Right lobe of liver (tissue), 6 donors: ENCODE measurements at regions not wholly inside any gene's neighbourhood (a gene's known extent, or its start where the extent isn't known, plus 50 kb on each side); places are given as distances from the start of the nearest gene placed in this dataset.
"Not testable (repeated sequence)": the region's sequence is repeated elsewhere in the genome, so short reads cannot be mapped to it uniquely, and the experiment has no call there.

Experiments
- ATAC-seq, 4 donors: fragments of 200-7000 bp; cut with Tn5 transposase; one replicate each; pipeline ENCODE4 v1.9.1; 2020; ENCODE audit warnings: mild to moderate bottlenecking in 4 of 4, moderate library complexity in 4 of 4
- DNase-seq, 3 donors: peaks; one replicate each; pipeline ENCODE4 v3.0.0-alpha.2; 2020
- H3K27ac ChIP-seq, 3 donors: fragments of 200-600 bp; one replicate each; pipeline ENCODE4 v1.8.0; 2022
- H3K27me3 ChIP-seq, 2 donors: fragments of 200-600 bp; one replicate each; pipeline ENCODE4 v1.8.0; 2022
- H3K36me3 ChIP-seq, 4 donors: fragments of 200-600 bp; sonication (generic) in 1 of 4; one replicate each; pipeline versions ENCODE4 v1.5.1 to v1.8.0; 2017 to 2022; ENCODE audit warnings: control low read depth in 1 of 4
- H3K4me1 ChIP-seq, 4 donors: fragments of 200-600 bp; sonication (generic) in 1 of 4; one replicate each; pipeline versions ENCODE4 v1.5.1 to v1.8.0; 2017 to 2022; ENCODE audit warnings: control low read depth in 1 of 4
- H3K4me3 ChIP-seq, 3 donors: fragments of 200-600 bp; one replicate each; pipeline ENCODE4 v1.8.0; 2022
- H3K9me3 ChIP-seq, 4 donors: fragments of 200-600 bp; sonication (generic) in 1 of 4; one replicate each; pipeline versions ENCODE4 v1.5.1 to v1.8.0; 2017 to 2022; ENCODE audit warnings: control low read depth in 1 of 4
- CTCF ChIP-seq, 4 donors: fragments of 200-600 bp in 3 of 4; fragments of 450-650 bp in 1 of 4; IDR thresholded peaks; one replicate each; pipeline versions ENCODE4 v1.5.1 to v1.8.0; 2016 to 2022; ENCODE audit warnings: antibody characterized with exemption in 4 of 4, mild to moderate bottlenecking in 2 of 4
- POLR2A ChIP-seq: fragments of 450-650 bp; IDR thresholded peaks from one replicate; pipeline ENCODE4 v1.6.1; 2017; ENCODE audit warnings: antibody characterized with exemption, mild to moderate bottlenecking
- WGBS: methylation state at CpG from one replicate; pipeline ENCODE4 v1.1.6; 2018; ENCODE audit warnings: low coverage, low lambda C conversion rate; ENCODE audit not compliant: insufficient coverage; ENCODE audit errors: missing lambda C conversion rate; 5-methylcytosine and 5-hydroxymethylcytosine counted together
- intact Hi-C, 2 donors: fragments of 100-400 bp; cut with DNase I; formaldehyde crosslinking; loops; one replicate each; pipeline versions ENCODE4 v1.11.2 to v1.14.1; 2022
- donor health status: DM: no; HTN: yes; CAD: no.
- donor health status: DM: no; HTN: no; CAD: no.
- donor health status: DM: no; HTN: no; CAD: no.
- donor health status: DM: no; HTN: yes; CAD: no.
- donor health status: DM: no; HTN: yes; CAD: no.

- DNase-seq: no peak
- H3K4me1 ChIP-seq: no peaks in the 10 kb centered on the region
Measured at GRCh38 chr4:153099391-153100140, 104.7 kb upstream of the TRIM2 start.

GRCh38 chr4:153106736-153107135 is 97.5 kb upstream of the TRIM2 start:
- H3K9me3 ChIP-seq, DNase-seq, H3K27ac ChIP-seq, H3K27me3 ChIP-seq, H3K4me3 ChIP-seq, ATAC-seq, intact Hi-C loops, H3K36me3 ChIP-seq, H3K4me1 ChIP-seq: not testable (repeated sequence)
- 83% methylated on average over 1 of the region's 2 CpGs for WGBS

More at GRCh38 chr4:153099391-153100140, 104.7 kb upstream of the TRIM2 start:
- no peak overlapping the region for H3K4me3 ChIP-seq
- no peak overlapping the region for H3K27ac ChIP-seq
- ATAC-seq: no peak
- 50% methylated on average over 1 of the region's 3 CpGs for WGBS
- H3K9me3 ChIP-seq: no peaks in the 10 kb centered on the region
- no peaks in the 10 kb centered on the region for H3K27me3 ChIP-seq
- TF ChIP-seq CTCF (IDR thresholded peaks at IDR 0.05) (no peak), POLR2A (no peak)
- intact Hi-C loops: no loop called here
- H3K36me3 ChIP-seq: no peaks in the 10 kb centered on the region

- no peaks in the 10 kb centered on the region for H3K27me3 ChIP-seq
- 43% methylated on average over 6 of the region's 8 CpGs for WGBS
- intact Hi-C loops: no loop called here
- H3K9me3 ChIP-seq: no peaks in the 10 kb centered on the region
- no peak for ATAC-seq
- DNase-seq: no peak
- no peaks in the 10 kb centered on the region for H3K4me1 ChIP-seq
- H3K36me3 ChIP-seq: no peaks in the 10 kb centered on the region
- no peak overlapping the region for H3K4me3 ChIP-seq
- no peak overlapping the region for H3K27ac ChIP-seq
- no peak for TF ChIP-seq CTCF (IDR thresholded peaks at IDR 0.05)
- TF ChIP-seq POLR2A: no peak
Measured at GRCh38 chr4:153107246-153107645, 97.0 kb upstream of the TRIM2 start.

- intact Hi-C loops: no loop called here
- H3K4me1 ChIP-seq: no peaks in the 10 kb centered on the region
- no peaks in the 10 kb centered on the region for H3K27me3 ChIP-seq
- no peaks in the 10 kb centered on the region for H3K36me3 ChIP-seq
- ATAC-seq (no peak), DNase-seq (no peak)
- H3K9me3 ChIP-seq: no peaks in the 10 kb centered on the region
- WGBS: 96% methylated on average over 3 of the region's 3 CpGs
- H3K4me3 ChIP-seq: no peak overlapping the region
- H3K27ac ChIP-seq: no peak overlapping the region
- TF ChIP-seq CTCF (IDR thresholded peaks at IDR 0.05) (no peak), POLR2A (no peak)
Measured at GRCh38 chr4:153109296-153109849, 94.9 kb upstream of the TRIM2 start.

GRCh38 chr4:153110739-153111138 is 93.5 kb upstream of the TRIM2 start:
- Histone ChIP-seq H3K4me1 (no peaks in the 10 kb centered on the region), H3K27me3 (no peaks in the 10 kb centered on the region), H3K4me3 (no peak overlapping the region), H3K9me3 (no peaks in the 10 kb centered on the region), H3K36me3 (no peaks in the 10 kb centered on the region), H3K27ac (no peak overlapping the region)
- DNase-seq: no peak
- no peak for ATAC-seq
- no peak for TF ChIP-seq POLR2A
- TF ChIP-seq CTCF (IDR thresholded peaks at IDR 0.05): no peak
- 66% methylated on average over 5 of the region's 6 CpGs for WGBS
- intact Hi-C loops: no loop called here
